Panc1 (cell line): ENCODE measurements at regions not wholly inside any gene's neighbourhood (a gene's known extent, or its start where the extent isn't known, plus 50 kb on each side); places are given as distances from the start of the nearest gene placed in this dataset.
A peak's percentile ranks its signal among the peaks of the same experiment; 100 is the strongest.

Experiments
- ATAC-seq: fragments of 200-7000 bp; cut with Tn5 transposase; 2 replicates; pipeline ENCODE4 v1.9.1; 2020; ENCODE audit warnings: mild to moderate bottlenecking, moderate library complexity
- BruUV-seq: library from RNA; stranded (reverse); fragments of 400-500 nt; replicated peaks from 2 replicates; lab custom pipeline; 2021; lab: Mats Ljungman, UMichigan
- CTCF ChIA-PET: fragments of 300-600 bp; sonication (Branson Sonifier 250); formaldehyde crosslinking; loops from one replicate; lab custom pipeline; 2022; ENCODE audit warnings: antibody characterized with exemption; lab: Charles Lee
- POLR2A ChIA-PET: fragments of 300-600 bp; sonication (Branson Sonifier 250); formaldehyde crosslinking; loops from one replicate; lab custom pipeline; 2022; ENCODE audit warnings: antibody characterized with exemption; lab: Charles Lee
- DNase-seq: peaks from one replicate; pipeline ENCODE4 v3.0.0-alpha.2; 2010; ENCODE audit warnings: low read depth, low spot score
- H3K27ac ChIP-seq: 2 replicates; pipeline ENCODE4 v1.5.1; 2011; ENCODE audit warnings: mild to moderate bottlenecking, low read length, inconsistent platforms
- H3K27me3 ChIP-seq: fragments of 200-500 bp; sonication (Bioruptor generic); 2 replicates; pipeline ENCODE4 v1.6.0; 2014; ENCODE audit warnings: low read length, inconsistent platforms; ENCODE audit not compliant: control insufficient read depth, insufficient read depth
- H3K36me3 ChIP-seq: fragments of 200-500 bp; sonication (Bioruptor generic); 2 replicates; pipeline ENCODE4 v1.5.1; 2014; ENCODE audit warnings: inconsistent platforms, mild to moderate bottlenecking, low read length, moderate library complexity; ENCODE audit not compliant: control insufficient read depth, insufficient read depth
- H3K4me1 ChIP-seq: 2 replicates; pipeline ENCODE4 v1.5.1; 2011; ENCODE audit warnings: inconsistent platforms, mild to moderate bottlenecking, low read length, moderate library complexity; ENCODE audit not compliant: control insufficient read depth, insufficient read depth
- H3K4me3 ChIP-seq, 2 experiments: 2 replicates each; pipeline ENCODE4 v1.5.1; 2011 to 2012; ENCODE audit warnings: low read depth in 2 of 2, low read length in 2 of 2, mild to moderate bottlenecking in 2 of 2, inconsistent platforms in 1 of 2, moderate library complexity in 1 of 2
- H3K9me3 ChIP-seq: fragments of 200-500 bp; sonication (Bioruptor generic); 2 replicates; pipeline ENCODE4 v1.5.1; 2014; ENCODE audit warnings: low read depth, mild to moderate bottlenecking, inconsistent platforms, low read length, moderate library complexity; ENCODE audit not compliant: control insufficient read depth, insufficient read depth
- CTCF ChIP-seq: fragments of 450-650 bp; IDR thresholded peaks from 2 replicates; pipeline ENCODE4 v1.5.1; 2017; ENCODE audit warnings: mild to moderate bottlenecking
- POLR2AphosphoS5 ChIP-seq: IDR thresholded peaks from 2 replicates; pipeline ENCODE4 v1.6.1; 2012; ENCODE audit warnings: mild to moderate bottlenecking, low read depth, low read length, moderate library complexity
- SIN3A ChIP-seq: IDR thresholded peaks from 2 replicates; pipeline ENCODE4 v1.6.1; 2012; ENCODE audit warnings: low read depth, mild to moderate bottlenecking, low read length, moderate library complexity, borderline replicate concordance; ENCODE audit not compliant: insufficient read depth
- TCF7L2 ChIP-seq: IDR thresholded peaks from 2 replicates; pipeline ENCODE4 v1.6.1; 2011; ENCODE audit warnings: mild to moderate bottlenecking, low read depth, low read length, inconsistent platforms
- in situ Hi-C: cut with HindIII; loops from 2 replicates; pipeline ENCODE4 v1.10.0; 2016; ENCODE audit warnings: low sequenced_read_pairs, low pct_unique_long_range_greater_than_20kb
- intact Hi-C: fragments of 100-400 bp; cut with micrococcal nuclease; formaldehyde crosslinking; loops from one replicate; pipeline ENCODE4 v1.10.0; 2022; ENCODE audit not compliant: unreplicated experiment
- TF ChIP-seq, protein P1 (sequence below), 2 experiments: IDR thresholded peaks; 2 replicates each; pipeline ENCODE4 v1.6.1; 2011 to 2012; ENCODE audit warnings: low read depth in 2 of 2, control low read depth in 1 of 2, low read length in 1 of 2, mild to moderate bottlenecking in 1 of 2, moderate library complexity in 1 of 2; ENCODE audit not compliant: insufficient read depth in 1 of 2

DNA sequence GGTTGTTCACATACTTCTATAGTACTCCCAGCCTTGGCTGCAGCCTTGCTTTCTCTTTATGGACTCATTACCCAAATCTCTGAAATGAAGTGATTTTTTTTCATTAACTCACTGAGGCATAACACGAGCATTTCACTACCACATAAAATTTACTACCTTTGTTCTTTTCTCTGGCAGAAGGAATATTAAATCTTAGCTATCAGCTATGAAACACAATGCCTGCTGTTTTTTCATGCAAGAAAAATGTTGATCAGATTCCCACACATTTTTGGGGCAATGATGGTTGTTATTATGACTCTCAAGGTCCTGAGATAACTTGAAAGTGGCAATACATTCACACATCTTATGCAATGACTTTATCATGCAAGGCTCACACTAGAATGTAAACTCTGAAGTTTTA lies 225.3 kb upstream of the ATP2B1 start:
- Histone ChIP-seq H3K4me1 (0 out of 2 replicates have a peak, but pooled peaks cover 2% of the 10 kb centered on the region), H3K27ac (no peak overlapping the region), H3K9me3 (no peaks in the 10 kb centered on the region), H3K4me3 (no peak overlapping the region), H3K36me3 (no peaks in the 10 kb centered on the region), H3K27me3 (no peaks in the 10 kb centered on the region)
- POLR2A ChIA-PET, result no interaction called here
- DNase-seq, result no peak
- in situ Hi-C loops, result no loop called here
- CTCF ChIA-PET, result no interaction called here
- intact Hi-C loops, result no loop called here
- no peak for ATAC-seq
- TF ChIP-seq SIN3A (no peak), TCF7L2 (peak; percentile 64)
- no TSS peak for BruUV-seq

DNA sequence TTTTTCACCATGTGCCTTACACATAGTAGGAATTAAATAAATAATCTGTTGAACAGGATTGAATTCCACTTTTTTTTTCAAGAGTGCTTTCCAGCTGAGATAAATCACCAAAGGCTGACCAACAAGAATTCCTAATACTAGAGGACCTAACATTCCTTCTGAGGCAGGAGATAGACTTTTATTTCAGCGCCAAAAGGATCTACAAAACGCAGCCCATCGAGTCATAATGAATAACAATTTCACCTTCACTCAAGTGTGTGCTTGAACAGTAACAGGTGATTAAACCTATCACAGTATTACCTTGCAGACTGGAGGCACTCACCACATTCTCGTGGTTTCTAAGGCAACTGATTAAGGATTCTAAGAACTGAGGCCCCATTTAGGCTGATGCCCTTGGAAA lies 224.3 kb upstream of the ATP2B1 start:
- DNase-seq, result no peak
- no peaks in the 10 kb centered on the region for H3K9me3 ChIP-seq

More for the DNA sequence above, 224.3 kb upstream of the ATP2B1 start:
- intact Hi-C loops (no loop called here), in situ Hi-C loops (no loop called here)
- ChIA-PET POLR2A (no interaction called here), CTCF (no interaction called here)
- H3K27me3 ChIP-seq, result no peaks in the 10 kb centered on the region
- H3K4me3 ChIP-seq, result no peak overlapping the region
- H3K27ac ChIP-seq, result peak overlapping the region; percentile 23; the same call in 1 of the 2 replicates
- ATAC-seq, result no peak
- H3K4me1 ChIP-seq, result 0 out of 2 replicates have a peak, but pooled peaks cover 2% of the 10 kb centered on the region
- TF ChIP-seq TCF7L2 (no peak), SIN3A (no peak), CTCF (no peak), POLR2AphosphoS5 (no peak)
- TF ChIP-seq, protein P1, sequence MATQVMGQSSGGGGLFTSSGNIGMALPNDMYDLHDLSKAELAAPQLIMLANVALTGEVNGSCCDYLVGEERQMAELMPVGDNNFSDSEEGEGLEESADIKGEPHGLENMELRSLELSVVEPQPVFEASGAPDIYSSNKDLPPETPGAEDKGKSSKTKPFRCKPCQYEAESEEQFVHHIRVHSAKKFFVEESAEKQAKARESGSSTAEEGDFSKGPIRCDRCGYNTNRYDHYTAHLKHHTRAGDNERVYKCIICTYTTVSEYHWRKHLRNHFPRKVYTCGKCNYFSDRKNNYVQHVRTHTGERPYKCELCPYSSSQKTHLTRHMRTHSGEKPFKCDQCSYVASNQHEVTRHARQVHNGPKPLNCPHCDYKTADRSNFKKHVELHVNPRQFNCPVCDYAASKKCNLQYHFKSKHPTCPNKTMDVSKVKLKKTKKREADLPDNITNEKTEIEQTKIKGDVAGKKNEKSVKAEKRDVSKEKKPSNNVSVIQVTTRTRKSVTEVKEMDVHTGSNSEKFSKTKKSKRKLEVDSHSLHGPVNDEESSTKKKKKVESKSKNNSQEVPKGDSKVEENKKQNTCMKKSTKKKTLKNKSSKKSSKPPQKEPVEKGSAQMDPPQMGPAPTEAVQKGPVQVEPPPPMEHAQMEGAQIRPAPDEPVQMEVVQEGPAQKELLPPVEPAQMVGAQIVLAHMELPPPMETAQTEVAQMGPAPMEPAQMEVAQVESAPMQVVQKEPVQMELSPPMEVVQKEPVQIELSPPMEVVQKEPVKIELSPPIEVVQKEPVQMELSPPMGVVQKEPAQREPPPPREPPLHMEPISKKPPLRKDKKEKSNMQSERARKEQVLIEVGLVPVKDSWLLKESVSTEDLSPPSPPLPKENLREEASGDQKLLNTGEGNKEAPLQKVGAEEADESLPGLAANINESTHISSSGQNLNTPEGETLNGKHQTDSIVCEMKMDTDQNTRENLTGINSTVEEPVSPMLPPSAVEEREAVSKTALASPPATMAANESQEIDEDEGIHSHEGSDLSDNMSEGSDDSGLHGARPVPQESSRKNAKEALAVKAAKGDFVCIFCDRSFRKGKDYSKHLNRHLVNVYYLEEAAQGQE (IDR thresholded peaks at IDR 0.05; ENCODE audit: insufficient read depth in 1 of 2, low read depth in 2 of 2, low read length in 1 of 2), result no peak
- H3K36me3 ChIP-seq, result no peaks in the 10 kb centered on the region
- BruUV-seq, result no TSS peak
